ENCODE measurements at regions not wholly inside any gene's neighbourhood (a gene's known extent, or its start where the extent isn't known, plus 50 kb on each side); places are given as distances from the start of the nearest gene placed in this dataset.

DNA sequence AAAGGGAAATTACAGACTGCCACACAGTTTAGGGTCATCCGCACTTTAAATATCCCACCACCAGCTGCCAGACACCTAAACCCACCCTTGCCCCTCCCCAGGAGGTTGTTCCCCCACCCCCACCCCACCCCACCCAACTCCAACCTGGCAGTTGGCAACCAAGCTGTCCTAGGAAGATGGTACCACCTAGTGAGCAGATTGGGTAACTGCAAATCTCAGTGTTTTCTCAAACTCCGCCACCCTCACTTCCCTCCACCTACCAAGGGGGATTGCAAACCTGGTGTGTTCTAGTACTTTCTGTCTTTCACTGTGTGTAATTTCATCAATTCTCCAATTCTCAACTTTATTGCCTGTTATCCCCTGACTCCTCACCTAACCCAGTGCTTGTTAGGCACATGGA lies 323.8 kb upstream of the IRX2 start (continued):
- TF ChIP-seq, protein P1, sequence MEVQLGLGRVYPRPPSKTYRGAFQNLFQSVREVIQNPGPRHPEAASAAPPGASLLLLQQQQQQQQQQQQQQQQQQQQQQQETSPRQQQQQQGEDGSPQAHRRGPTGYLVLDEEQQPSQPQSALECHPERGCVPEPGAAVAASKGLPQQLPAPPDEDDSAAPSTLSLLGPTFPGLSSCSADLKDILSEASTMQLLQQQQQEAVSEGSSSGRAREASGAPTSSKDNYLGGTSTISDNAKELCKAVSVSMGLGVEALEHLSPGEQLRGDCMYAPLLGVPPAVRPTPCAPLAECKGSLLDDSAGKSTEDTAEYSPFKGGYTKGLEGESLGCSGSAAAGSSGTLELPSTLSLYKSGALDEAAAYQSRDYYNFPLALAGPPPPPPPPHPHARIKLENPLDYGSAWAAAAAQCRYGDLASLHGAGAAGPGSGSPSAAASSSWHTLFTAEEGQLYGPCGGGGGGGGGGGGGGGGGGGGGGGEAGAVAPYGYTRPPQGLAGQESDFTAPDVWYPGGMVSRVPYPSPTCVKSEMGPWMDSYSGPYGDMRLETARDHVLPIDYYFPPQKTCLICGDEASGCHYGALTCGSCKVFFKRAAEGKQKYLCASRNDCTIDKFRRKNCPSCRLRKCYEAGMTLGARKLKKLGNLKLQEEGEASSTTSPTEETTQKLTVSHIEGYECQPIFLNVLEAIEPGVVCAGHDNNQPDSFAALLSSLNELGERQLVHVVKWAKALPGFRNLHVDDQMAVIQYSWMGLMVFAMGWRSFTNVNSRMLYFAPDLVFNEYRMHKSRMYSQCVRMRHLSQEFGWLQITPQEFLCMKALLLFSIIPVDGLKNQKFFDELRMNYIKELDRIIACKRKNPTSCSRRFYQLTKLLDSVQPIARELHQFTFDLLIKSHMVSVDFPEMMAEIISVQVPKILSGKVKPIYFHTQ (CRISPR knock-in tag; IDR thresholded peaks at IDR 0.05), result no peak
- no peak for TF ChIP-seq GABPB1 (CRISPR knock-in tag; IDR thresholded peaks at IDR 0.05)
- no peak for TF ChIP-seq ATF1 (CRISPR knock-in tag; IDR thresholded peaks at IDR 0.05)
- TF ChIP-seq ESRRA (CRISPR knock-in tag; IDR thresholded peaks at IDR 0.05; ENCODE audit: borderline replicate concordance), result no peak
- TF ChIP-seq, protein P2, sequence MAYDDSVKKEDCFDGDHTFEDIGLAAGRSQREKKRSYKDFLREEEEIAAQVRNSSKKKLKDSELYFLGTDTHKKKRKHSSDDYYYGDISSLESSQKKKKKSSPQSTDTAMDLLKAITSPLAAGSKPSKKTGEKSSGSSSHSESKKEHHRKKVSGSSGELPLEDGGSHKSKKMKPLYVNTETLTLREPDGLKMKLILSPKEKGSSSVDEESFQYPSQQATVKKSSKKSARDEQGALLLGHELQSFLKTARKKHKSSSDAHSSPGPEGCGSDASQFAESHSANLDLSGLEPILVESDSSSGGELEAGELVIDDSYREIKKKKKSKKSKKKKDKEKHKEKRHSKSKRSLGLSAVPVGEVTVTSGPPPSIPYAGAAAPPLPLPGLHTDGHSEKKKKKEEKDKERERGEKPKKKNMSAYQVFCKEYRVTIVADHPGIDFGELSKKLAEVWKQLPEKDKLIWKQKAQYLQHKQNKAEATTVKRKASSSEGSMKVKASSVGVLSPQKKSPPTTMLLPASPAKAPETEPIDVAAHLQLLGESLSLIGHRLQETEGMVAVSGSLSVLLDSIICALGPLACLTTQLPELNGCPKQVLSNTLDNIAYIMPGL (CRISPR knock-in tag; IDR thresholded peaks at IDR 0.05), result no peak
- TF ChIP-seq IRF2 (CRISPR knock-in tag; IDR thresholded peaks at IDR 0.05; ENCODE audit: borderline replicate concordance, low read depth), result no peak
- no peak for TF ChIP-seq ZNF263 (CRISPR knock-in tag; IDR thresholded peaks at IDR 0.05; ENCODE audit: low read depth)
- no peak for TF ChIP-seq OVOL2 (CRISPR knock-in tag; IDR thresholded peaks at IDR 0.05; ENCODE audit: borderline replicate concordance)
- TF ChIP-seq, protein P3, sequence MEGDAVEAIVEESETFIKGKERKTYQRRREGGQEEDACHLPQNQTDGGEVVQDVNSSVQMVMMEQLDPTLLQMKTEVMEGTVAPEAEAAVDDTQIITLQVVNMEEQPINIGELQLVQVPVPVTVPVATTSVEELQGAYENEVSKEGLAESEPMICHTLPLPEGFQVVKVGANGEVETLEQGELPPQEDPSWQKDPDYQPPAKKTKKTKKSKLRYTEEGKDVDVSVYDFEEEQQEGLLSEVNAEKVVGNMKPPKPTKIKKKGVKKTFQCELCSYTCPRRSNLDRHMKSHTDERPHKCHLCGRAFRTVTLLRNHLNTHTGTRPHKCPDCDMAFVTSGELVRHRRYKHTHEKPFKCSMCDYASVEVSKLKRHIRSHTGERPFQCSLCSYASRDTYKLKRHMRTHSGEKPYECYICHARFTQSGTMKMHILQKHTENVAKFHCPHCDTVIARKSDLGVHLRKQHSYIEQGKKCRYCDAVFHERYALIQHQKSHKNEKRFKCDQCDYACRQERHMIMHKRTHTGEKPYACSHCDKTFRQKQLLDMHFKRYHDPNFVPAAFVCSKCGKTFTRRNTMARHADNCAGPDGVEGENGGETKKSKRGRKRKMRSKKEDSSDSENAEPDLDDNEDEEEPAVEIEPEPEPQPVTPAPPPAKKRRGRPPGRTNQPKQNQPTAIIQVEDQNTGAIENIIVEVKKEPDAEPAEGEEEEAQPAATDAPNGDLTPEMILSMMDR (IDR thresholded peaks at IDR 0.05), result no peak; the same call in 1 of the 2 replicates
- no peak for TF ChIP-seq RORB (CRISPR knock-in tag; IDR thresholded peaks at IDR 0.05)

DNA sequence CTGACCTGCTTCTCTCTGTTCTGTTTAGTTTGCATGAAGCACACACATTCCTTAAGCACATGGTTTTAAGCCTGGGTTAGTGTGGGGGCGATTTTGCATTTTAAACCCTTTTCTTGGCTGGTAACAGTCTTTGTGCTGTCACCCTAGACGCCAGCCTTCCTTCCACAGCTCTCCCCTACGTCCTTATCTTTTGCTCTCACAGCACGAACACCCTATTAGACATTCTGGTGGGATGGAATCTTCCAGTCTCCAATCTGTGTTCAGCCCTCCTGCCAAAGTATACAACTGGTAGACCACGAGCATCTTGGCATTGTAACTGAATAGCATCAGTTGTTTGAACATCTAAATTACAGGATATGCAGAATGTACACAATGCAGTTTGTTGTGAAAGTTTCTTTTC lies 316.9 kb upstream of the IRX2 start:
- TF ChIP-seq SOX15 (CRISPR knock-in tag; IDR thresholded peaks at IDR 0.05), result no peak
- TF ChIP-seq, protein P4, sequence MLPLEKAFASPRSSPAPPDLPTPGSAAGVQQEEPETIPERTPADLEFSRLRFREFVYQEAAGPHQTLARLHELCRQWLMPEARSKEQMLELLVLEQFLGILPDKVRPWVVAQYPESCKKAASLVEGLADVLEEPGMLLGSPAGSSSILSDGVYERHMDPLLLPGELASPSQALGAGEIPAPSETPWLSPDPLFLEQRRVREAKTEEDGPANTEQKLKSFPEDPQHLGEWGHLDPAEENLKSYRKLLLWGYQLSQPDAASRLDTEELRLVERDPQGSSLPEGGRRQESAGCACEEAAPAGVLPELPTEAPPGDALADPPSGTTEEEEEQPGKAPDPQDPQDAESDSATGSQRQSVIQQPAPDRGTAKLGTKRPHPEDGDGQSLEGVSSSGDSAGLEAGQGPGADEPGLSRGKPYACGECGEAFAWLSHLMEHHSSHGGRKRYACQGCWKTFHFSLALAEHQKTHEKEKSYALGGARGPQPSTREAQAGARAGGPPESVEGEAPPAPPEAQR (CRISPR knock-in tag; IDR thresholded peaks at IDR 0.05), result no peak
- H3K9me3 Mint-ChIP-seq, result peaks cover 29% of the 10 kb centered on the region
- DNase-seq (ENCODE audit: low spot score) (no peak), ATAC-seq (no peak)
- H3K4me1 Mint-ChIP-seq, result peaks cover 27% of the 10 kb centered on the region
- H3K27me3 Mint-ChIP-seq (ENCODE audit: low read depth), result peaks cover 7% of the 10 kb centered on the region
- peaks cover 19% of the 10 kb centered on the region for H3K36me3 Mint-ChIP-seq
- no peak overlapping the region for H3K27ac Mint-ChIP-seq
- CTCF ChIA-PET, result interaction anchor here (1.1 to 1.2 kb wide), 2 partner anchors 9 to 11 kb away, joined by 3 read pairs; no protein-coding TSS in a partner anchor
- H3K4me3 Mint-ChIP-seq, result no peak overlapping the region
- POLR2A ChIA-PET, result no interaction called here

DNA sequence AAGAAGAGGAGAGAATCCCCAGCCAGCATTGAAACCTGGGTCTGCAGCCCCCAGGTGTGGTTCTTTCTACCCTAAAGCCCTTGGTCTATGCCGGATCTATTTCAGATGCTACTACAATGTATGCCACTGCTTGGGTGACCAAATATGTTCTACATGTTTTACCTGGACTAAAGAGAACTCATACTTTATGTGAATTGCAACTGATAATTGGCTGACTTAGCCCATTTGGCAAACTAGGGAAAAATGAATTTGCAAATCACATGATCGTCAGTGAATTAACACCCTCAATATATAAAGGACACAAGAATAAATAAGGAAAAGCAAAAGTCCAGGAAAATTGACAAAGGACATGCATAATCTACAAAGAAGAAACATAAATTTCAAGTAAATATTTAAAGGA lies 308.8 kb upstream of the IRX2 start:
- no peak for DNase-seq (ENCODE audit: low spot score)
- Mint-ChIP-seq H3K4me3 (no peak overlapping the region), H3K4me1 (peaks cover 36% of the 10 kb centered on the region), H3K27ac (no peak overlapping the region), H3K36me3 (peaks cover 7% of the 10 kb centered on the region), H3K9me3 (peaks cover 27% of the 10 kb centered on the region), H3K27me3 (ENCODE audit: low read depth) (peaks cover 3% of the 10 kb centered on the region; the same call in 1 of the 2 replicates)
- POLR2A ChIA-PET, result no interaction called here
- CTCF ChIA-PET, result no interaction called here
- ATAC-seq, result no peak
- TF ChIP-seq ZNF138 (CRISPR knock-in tag; conservative IDR thresholded peaks at IDR 0.05) (no peak), NFATC4 (CRISPR knock-in tag; IDR thresholded peaks at IDR 0.05) (no peak), ZNF317 (CRISPR knock-in tag; IDR thresholded peaks at IDR 0.05; ENCODE audit: borderline replicate concordance, low read depth) (no peak), RELA (CRISPR knock-in tag; IDR thresholded peaks at IDR 0.05; ENCODE audit: borderline replicate concordance) (no peak), CREB1 (CRISPR knock-in tag; IDR thresholded peaks at IDR 0.05) (no peak)
- TF ChIP-seq, protein P5, sequence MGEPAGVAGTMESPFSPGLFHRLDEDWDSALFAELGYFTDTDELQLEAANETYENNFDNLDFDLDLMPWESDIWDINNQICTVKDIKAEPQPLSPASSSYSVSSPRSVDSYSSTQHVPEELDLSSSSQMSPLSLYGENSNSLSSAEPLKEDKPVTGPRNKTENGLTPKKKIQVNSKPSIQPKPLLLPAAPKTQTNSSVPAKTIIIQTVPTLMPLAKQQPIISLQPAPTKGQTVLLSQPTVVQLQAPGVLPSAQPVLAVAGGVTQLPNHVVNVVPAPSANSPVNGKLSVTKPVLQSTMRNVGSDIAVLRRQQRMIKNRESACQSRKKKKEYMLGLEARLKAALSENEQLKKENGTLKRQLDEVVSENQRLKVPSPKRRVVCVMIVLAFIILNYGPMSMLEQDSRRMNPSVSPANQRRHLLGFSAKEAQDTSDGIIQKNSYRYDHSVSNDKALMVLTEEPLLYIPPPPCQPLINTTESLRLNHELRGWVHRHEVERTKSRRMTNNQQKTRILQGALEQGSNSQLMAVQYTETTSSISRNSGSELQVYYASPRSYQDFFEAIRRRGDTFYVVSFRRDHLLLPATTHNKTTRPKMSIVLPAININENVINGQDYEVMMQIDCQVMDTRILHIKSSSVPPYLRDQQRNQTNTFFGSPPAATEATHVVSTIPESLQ (CRISPR knock-in tag; IDR thresholded peaks at IDR 0.05), result no peak
- TF ChIP-seq, protein P6, sequence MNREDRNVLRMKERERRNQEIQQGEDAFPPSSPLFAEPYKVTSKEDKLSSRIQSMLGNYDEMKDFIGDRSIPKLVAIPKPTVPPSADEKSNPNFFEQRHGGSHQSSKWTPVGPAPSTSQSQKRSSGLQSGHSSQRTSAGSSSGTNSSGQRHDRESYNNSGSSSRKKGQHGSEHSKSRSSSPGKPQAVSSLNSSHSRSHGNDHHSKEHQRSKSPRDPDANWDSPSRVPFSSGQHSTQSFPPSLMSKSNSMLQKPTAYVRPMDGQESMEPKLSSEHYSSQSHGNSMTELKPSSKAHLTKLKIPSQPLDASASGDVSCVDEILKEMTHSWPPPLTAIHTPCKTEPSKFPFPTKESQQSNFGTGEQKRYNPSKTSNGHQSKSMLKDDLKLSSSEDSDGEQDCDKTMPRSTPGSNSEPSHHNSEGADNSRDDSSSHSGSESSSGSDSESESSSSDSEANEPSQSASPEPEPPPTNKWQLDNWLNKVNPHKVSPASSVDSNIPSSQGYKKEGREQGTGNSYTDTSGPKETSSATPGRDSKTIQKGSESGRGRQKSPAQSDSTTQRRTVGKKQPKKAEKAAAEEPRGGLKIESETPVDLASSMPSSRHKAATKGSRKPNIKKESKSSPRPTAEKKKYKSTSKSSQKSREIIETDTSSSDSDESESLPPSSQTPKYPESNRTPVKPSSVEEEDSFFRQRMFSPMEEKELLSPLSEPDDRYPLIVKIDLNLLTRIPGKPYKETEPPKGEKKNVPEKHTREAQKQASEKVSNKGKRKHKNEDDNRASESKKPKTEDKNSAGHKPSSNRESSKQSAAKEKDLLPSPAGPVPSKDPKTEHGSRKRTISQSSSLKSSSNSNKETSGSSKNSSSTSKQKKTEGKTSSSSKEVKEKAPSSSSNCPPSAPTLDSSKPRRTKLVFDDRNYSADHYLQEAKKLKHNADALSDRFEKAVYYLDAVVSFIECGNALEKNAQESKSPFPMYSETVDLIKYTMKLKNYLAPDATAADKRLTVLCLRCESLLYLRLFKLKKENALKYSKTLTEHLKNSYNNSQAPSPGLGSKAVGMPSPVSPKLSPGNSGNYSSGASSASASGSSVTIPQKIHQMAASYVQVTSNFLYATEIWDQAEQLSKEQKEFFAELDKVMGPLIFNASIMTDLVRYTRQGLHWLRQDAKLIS (CRISPR knock-in tag; IDR thresholded peaks at IDR 0.05; ENCODE audit: borderline replicate concordance), result no peak
- TF ChIP-seq, protein P7, sequence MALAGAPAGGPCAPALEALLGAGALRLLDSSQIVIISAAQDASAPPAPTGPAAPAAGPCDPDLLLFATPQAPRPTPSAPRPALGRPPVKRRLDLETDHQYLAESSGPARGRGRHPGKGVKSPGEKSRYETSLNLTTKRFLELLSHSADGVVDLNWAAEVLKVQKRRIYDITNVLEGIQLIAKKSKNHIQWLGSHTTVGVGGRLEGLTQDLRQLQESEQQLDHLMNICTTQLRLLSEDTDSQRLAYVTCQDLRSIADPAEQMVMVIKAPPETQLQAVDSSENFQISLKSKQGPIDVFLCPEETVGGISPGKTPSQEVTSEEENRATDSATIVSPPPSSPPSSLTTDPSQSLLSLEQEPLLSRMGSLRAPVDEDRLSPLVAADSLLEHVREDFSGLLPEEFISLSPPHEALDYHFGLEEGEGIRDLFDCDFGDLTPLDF (CRISPR knock-in tag; IDR thresholded peaks at IDR 0.05), result no peak

Measured in WTC11 (cell line).